G401.6 (cell line): ENCODE measurements at regions not wholly inside any gene's neighbourhood (a gene's known extent, or its start where the extent isn't known, plus 50 kb on each side); places are given as distances from the start of the nearest gene placed in this dataset.

Experiments
- FAIRE-seq: peaks from 2 replicates; lab custom pipeline; 2012; peaks lifted over from hg19 to GRCh38; lab: Jason Lieb, UNC

GRCh38 chr6:21522143-21522747 lies 71.3 kb upstream of the SOX4 start:
- FAIRE-seq: no peak

GRCh38 chr6:21522797-21523456 lies 70.6 kb upstream of the SOX4 start:
- no peak for FAIRE-seq

- no peak for FAIRE-seq
Measured at GRCh38 chr6:21523652-21524051, 69.9 kb upstream of the SOX4 start.

- FAIRE-seq: no peak
Measured at GRCh38 chr6:21524201-21524600, 69.3 kb upstream of the SOX4 start.

GRCh38 chr6:21526974-21527373 lies 66.6 kb upstream of the SOX4 start:
- no peak for FAIRE-seq

GRCh38 chr6:21527731-21528130 lies 65.8 kb upstream of the SOX4 start:
- FAIRE-seq: no peak

- FAIRE-seq: no peak
Measured at GRCh38 chr6:21529431-21529830, 64.1 kb upstream of the SOX4 start.

- FAIRE-seq: no peak
Measured at GRCh38 chr6:21531393-21531792, 62.2 kb upstream of the SOX4 start.

- no peak for FAIRE-seq
Measured at GRCh38 chr6:21533678-21534077, 59.9 kb upstream of the SOX4 start.

- no peak for FAIRE-seq
Measured at GRCh38 chr6:21536280-21536766, 57.2 kb upstream of the SOX4 start.

GRCh38 chr6:21537637-21538036 lies 55.9 kb upstream of the SOX4 start:
- FAIRE-seq: no peak

GRCh38 chr6:21538186-21538798 lies 55.3 kb upstream of the SOX4 start:
- no peak for FAIRE-seq

- FAIRE-seq: no peak
Measured at GRCh38 chr6:21539621-21540100, 53.9 kb upstream of the SOX4 start.
